HEK293 (cell line): ENCODE measurements at regions not wholly inside any gene's neighbourhood (a gene's known extent, or its start where the extent isn't known, plus 50 kb on each side); places are given as distances from the start of the nearest gene placed in this dataset.

ENCODE experiments used
- CTCF ChIA-PET: fragments of 350-600 bp; formaldehyde crosslinking; extraction: SDS; loops from one replicate; lab custom pipeline; 2021; ENCODE audit warnings: antibody characterized with exemption; lab: Yijun Ruan, JAX
- POLR2A ChIA-PET: fragments of 300-600 bp; formaldehyde crosslinking; extraction: SDS; loops from one replicate; lab custom pipeline; 2020; ENCODE audit warnings: antibody characterized with exemption, inconsistent platforms; lab: Yijun Ruan, JAX
- H3K27ac ChIP-seq: fragments of 200-500 bp; sonication (Bioruptor generic); 2 replicates; pipeline ENCODE4 v1.5.1; 2014; ENCODE audit warnings: low read depth, low read length, control low read depth, inconsistent platforms; ENCODE audit errors: extremely low read depth
- H3K36me3 ChIP-seq, 2 experiments: fragments of 200-500 bp in 1 of 2; sonication (Bioruptor generic) in 1 of 2; 1 replicate in 1 of 2; 2 replicates in 1 of 2; pipeline ENCODE4 v1.5.1; 2014 to 2017; ENCODE audit warnings: inconsistent platforms in 2 of 2, low read length in 2 of 2; ENCODE audit not compliant: control insufficient read depth in 2 of 2, insufficient read depth in 1 of 2
- H3K4me1 ChIP-seq: fragments of 200-500 bp; sonication (Bioruptor generic); 2 replicates; pipeline ENCODE4 v1.5.1; 2014; ENCODE audit warnings: mild to moderate bottlenecking, low read length, inconsistent platforms; ENCODE audit not compliant: control insufficient read depth, insufficient read depth
- H3K4me3 ChIP-seq: 2 replicates; pipeline ENCODE4 v1.5.1; 2011; ENCODE audit warnings: low read depth, mild to moderate bottlenecking, control low read depth, low read length, moderate library complexity
- H3K9me3 ChIP-seq: fragments of 200-500 bp; sonication (Bioruptor generic); 2 replicates; pipeline ENCODE4 v1.5.1; 2014; ENCODE audit warnings: low read depth, low read length, inconsistent platforms; ENCODE audit not compliant: control insufficient read depth, insufficient read depth
- AEBP2 ChIP-seq: fragments of 450-650 bp; formaldehyde crosslinking; IDR thresholded peaks from 2 replicates; pipeline ENCODE4 v1.5.1; 2016; ENCODE audit warnings: missing biosample characterization, missing genetic modification characterization, borderline replicate concordance
- GLIS2 ChIP-seq: fragments of 450-650 bp; formaldehyde crosslinking; IDR thresholded peaks from 2 replicates; pipeline ENCODE4 v1.5.1; 2016; ENCODE audit warnings: missing biosample characterization, missing genetic modification characterization
- MEIS1 ChIP-seq: sonication (generic); formaldehyde crosslinking; IDR thresholded peaks from 2 replicates; pipeline ENCODE4 v1.8.1; 2022; ENCODE audit warnings: missing genetic modification reagents, mild to moderate bottlenecking, borderline replicate concordance
- REPIN1 ChIP-seq: fragments of 450-650 bp; formaldehyde crosslinking; IDR thresholded peaks from 2 replicates; pipeline ENCODE4 v1.5.1; 2017; ENCODE audit warnings: missing biosample characterization, missing genetic modification characterization, low read depth
- TRIM28 ChIP-seq: IDR thresholded peaks from 2 replicates; pipeline ENCODE4 v1.6.1; 2011; ENCODE audit warnings: low read length, control low read depth, borderline replicate concordance
- YY1 ChIP-seq: fragments of 450-650 bp; formaldehyde crosslinking; IDR thresholded peaks from 2 replicates; pipeline ENCODE4 v1.5.1; 2018; ENCODE audit warnings: missing biosample characterization, missing genetic modification characterization
- ZBTB48 ChIP-seq: fragments of 450-650 bp; formaldehyde crosslinking; IDR thresholded peaks from 2 replicates; pipeline ENCODE4 v1.5.1; 2016; ENCODE audit warnings: missing biosample characterization, missing genetic modification characterization
- ZFP3 ChIP-seq: fragments of 450-650 bp; formaldehyde crosslinking; IDR thresholded peaks from 2 replicates; pipeline ENCODE4 v1.5.1; 2016; ENCODE audit warnings: low read depth, missing biosample characterization, missing genetic modification characterization
- ZNF138 ChIP-seq: fragments of 450-650 bp; formaldehyde crosslinking; IDR thresholded peaks from 2 replicates; pipeline ENCODE4 v1.5.1; 2016; ENCODE audit warnings: missing biosample characterization, missing genetic modification characterization, borderline replicate concordance
- ZNF266 ChIP-seq: fragments of 450-650 bp; formaldehyde crosslinking; IDR thresholded peaks from 2 replicates; pipeline ENCODE4 v1.5.1; 2016; ENCODE audit warnings: missing biosample characterization, missing genetic modification characterization, low read depth
- ZNF350 ChIP-seq: fragments of 450-650 bp; formaldehyde crosslinking; IDR thresholded peaks from 2 replicates; pipeline ENCODE4 v1.5.0; 2017; ENCODE audit warnings: missing biosample characterization, mild to moderate bottlenecking, missing genetic modification characterization
- ZNF514 ChIP-seq: fragments of 450-650 bp; formaldehyde crosslinking; IDR thresholded peaks from 2 replicates; pipeline ENCODE4 v1.5.1; 2016; ENCODE audit warnings: missing biosample characterization, missing genetic modification characterization
- ZNF544 ChIP-seq: fragments of 450-650 bp; formaldehyde crosslinking; IDR thresholded peaks from 2 replicates; pipeline ENCODE4 v1.5.0; 2017; ENCODE audit warnings: missing biosample characterization, missing genetic modification characterization
- ZNF548 ChIP-seq: fragments of 450-650 bp; formaldehyde crosslinking; IDR thresholded peaks from 2 replicates; pipeline ENCODE4 v1.5.1; 2016; ENCODE audit warnings: missing biosample characterization, missing genetic modification characterization
- ZNF560 ChIP-seq: fragments of 450-650 bp; formaldehyde crosslinking; IDR thresholded peaks from 2 replicates; pipeline ENCODE4 v1.5.1; 2017; ENCODE audit warnings: missing biosample characterization, missing genetic modification characterization, borderline replicate concordance
- ZNF585B ChIP-seq: fragments of 450-650 bp; formaldehyde crosslinking; IDR thresholded peaks from 2 replicates; pipeline ENCODE4 v1.5.1; 2016; ENCODE audit warnings: missing biosample characterization, missing genetic modification characterization
- ZNF600 ChIP-seq: fragments of 450-650 bp; formaldehyde crosslinking; IDR thresholded peaks from 2 replicates; pipeline ENCODE4 v1.5.1; 2016; ENCODE audit warnings: missing biosample characterization, missing genetic modification characterization
- ZNF626 ChIP-seq: fragments of 450-650 bp; sonication (Bioruptor Pico); formaldehyde crosslinking; IDR thresholded peaks from 2 replicates; pipeline ENCODE4 v1.5.1; 2018; ENCODE audit warnings: missing biosample characterization, missing genetic modification characterization, inconsistent platforms
- ZNF660 ChIP-seq: fragments of 450-650 bp; IDR thresholded peaks from 2 replicates; pipeline ENCODE4 v1.5.1; 2018; ENCODE audit warnings: missing biosample characterization, mild to moderate bottlenecking, missing genetic modification characterization
- ZNF677 ChIP-seq: fragments of 450-650 bp; IDR thresholded peaks from 2 replicates; pipeline ENCODE4 v1.5.0; 2018; ENCODE audit warnings: missing biosample characterization, mild to moderate bottlenecking, missing genetic modification characterization, moderate library complexity
- ZNF837 ChIP-seq: fragments of 450-650 bp; formaldehyde crosslinking; IDR thresholded peaks from 2 replicates; pipeline ENCODE4 v1.5.1; 2016; ENCODE audit warnings: missing biosample characterization, missing genetic modification characterization
- ZSCAN23 ChIP-seq: fragments of 450-650 bp; formaldehyde crosslinking; IDR thresholded peaks from 2 replicates; pipeline ENCODE4 v1.5.1; 2016; ENCODE audit warnings: missing biosample characterization, missing genetic modification characterization
- ZXDB ChIP-seq: fragments of 450-650 bp; formaldehyde crosslinking; IDR thresholded peaks from 2 replicates; pipeline ENCODE4 v1.5.1; 2016; ENCODE audit warnings: missing biosample characterization, missing genetic modification characterization
- TF ChIP-seq, protein P1 (sequence below): fragments of 450-650 bp; formaldehyde crosslinking; IDR thresholded peaks from 2 replicates; pipeline ENCODE4 v1.5.1; 2017; ENCODE audit warnings: missing biosample characterization, missing genetic modification characterization
- TF ChIP-seq, protein P2 (sequence below): fragments of 450-650 bp; formaldehyde crosslinking; IDR thresholded peaks from 2 replicates; pipeline ENCODE4 v1.5.1; 2017; ENCODE audit warnings: missing biosample characterization, mild to moderate bottlenecking, missing genetic modification characterization, moderate library complexity

DNA sequence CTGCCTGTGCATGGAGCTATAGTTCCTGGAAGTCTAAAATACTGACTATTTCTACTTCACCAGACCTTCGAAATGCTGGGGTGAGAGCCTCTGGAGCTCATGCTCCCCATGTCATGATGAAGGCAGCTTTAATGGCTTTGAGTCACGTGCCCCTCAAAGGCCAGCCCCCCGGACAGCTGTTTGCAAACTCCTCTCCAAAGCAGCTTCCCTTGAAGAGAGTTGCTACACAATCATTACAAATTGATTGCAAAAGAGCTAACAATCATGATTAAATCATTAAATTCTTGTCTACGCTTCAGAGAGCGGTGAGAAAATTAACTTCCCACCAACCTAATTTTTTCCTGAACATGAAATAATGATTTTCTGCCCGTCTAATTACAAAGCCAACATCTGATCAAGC is 134.8 kb upstream of the IRX6 start (continued):
- TF ChIP-seq, protein P1, sequence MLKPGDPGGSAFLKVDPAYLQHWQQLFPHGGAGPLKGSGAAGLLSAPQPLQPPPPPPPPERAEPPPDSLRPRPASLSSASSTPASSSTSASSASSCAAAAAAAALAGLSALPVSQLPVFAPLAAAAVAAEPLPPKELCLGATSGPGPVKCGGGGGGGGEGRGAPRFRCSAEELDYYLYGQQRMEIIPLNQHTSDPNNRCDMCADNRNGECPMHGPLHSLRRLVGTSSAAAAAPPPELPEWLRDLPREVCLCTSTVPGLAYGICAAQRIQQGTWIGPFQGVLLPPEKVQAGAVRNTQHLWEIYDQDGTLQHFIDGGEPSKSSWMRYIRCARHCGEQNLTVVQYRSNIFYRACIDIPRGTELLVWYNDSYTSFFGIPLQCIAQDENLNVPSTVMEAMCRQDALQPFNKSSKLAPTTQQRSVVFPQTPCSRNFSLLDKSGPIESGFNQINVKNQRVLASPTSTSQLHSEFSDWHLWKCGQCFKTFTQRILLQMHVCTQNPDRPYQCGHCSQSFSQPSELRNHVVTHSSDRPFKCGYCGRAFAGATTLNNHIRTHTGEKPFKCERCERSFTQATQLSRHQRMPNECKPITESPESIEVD (tag by site-specific recombination): no peak
- TF ChIP-seq ZNF544: no peak
- no peak for TF ChIP-seq ZNF600

- CTCF ChIA-PET: interaction anchor here (0.6 kb wide), 1 partner anchor 134 kb away, joined by 4 read pairs; the partner anchor contains the start of gene IRX6
- no peak overlapping the region for H3K27ac ChIP-seq
- TF ChIP-seq ZNF626: no peak
- TF ChIP-seq ZNF837 (tag by site-specific recombination): no peak
- TF ChIP-seq ZNF585B (tag by site-specific recombination): no peak
- TF ChIP-seq, protein P2, sequence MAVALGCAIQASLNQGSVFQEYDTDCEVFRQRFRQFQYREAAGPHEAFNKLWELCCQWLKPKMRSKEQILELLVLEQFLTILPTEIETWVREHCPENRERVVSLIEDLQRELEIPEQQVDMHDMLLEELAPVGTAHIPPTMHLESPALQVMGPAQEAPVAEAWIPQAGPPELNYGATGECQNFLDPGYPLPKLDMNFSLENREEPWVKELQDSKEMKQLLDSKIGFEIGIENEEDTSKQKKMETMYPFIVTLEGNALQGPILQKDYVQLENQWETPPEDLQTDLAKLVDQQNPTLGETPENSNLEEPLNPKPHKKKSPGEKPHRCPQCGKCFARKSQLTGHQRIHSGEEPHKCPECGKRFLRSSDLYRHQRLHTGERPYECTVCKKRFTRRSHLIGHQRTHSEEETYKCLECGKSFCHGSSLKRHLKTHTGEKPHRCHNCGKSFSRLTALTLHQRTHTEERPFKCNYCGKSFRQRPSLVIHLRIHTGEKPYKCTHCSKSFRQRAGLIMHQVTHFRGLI (tag by site-specific recombination): no peak
- no peak for TF ChIP-seq ZNF548 (tag by site-specific recombination)
- no peaks in the 10 kb centered on the region for H3K36me3 ChIP-seq
- no peaks in the 10 kb centered on the region for H3K9me3 ChIP-seq
- H3K4me1 ChIP-seq: no peaks in the 10 kb centered on the region
- POLR2A ChIA-PET: no interaction called here
- H3K4me3 ChIP-seq: no peak overlapping the region
Observed at GRCh38 chr16:55189682-55190636, 134.0 kb upstream of the IRX6 start.

- CTCF ChIA-PET: interaction anchor here (0.7 kb wide), 1 partner anchor 25 kb away, joined by 5 read pairs; no protein-coding TSS in a partner anchor
- POLR2A ChIA-PET: no interaction called here
- Histone ChIP-seq H3K4me1 (no peaks in the 10 kb centered on the region), H3K36me3 (no peaks in the 10 kb centered on the region), H3K27ac (no peak overlapping the region), H3K4me3 (no peak overlapping the region), H3K9me3 (no peaks in the 10 kb centered on the region)
- TF ChIP-seq MEIS1 (CRISPR knock-in tag) (no peak), ZXDB (tag by site-specific recombination) (no peak), ZBTB48 (tag by site-specific recombination) (no peak), GLIS2 (no peak), ZNF514 (tag by site-specific recombination) (no peak), ZNF266 (no peak), ZNF626 (no peak), ZFP3 (tag by site-specific recombination) (no peak), YY1 (tag by site-specific recombination) (no peak), AEBP2 (no peak), ZNF660 (tag by site-specific recombination) (no peak), ZNF677 (tag by site-specific recombination) (no peak), ZSCAN23 (tag by site-specific recombination) (no peak), REPIN1 (tag by site-specific recombination) (no peak), ZNF138 (tag by site-specific recombination) (no peak), ZNF560 (no peak), ZNF350 (no peak), TRIM28 (no peak), ZNF585B (tag by site-specific recombination) (no peak)
- TF ChIP-seq, all 188 proteins: peak for 0
Observed at GRCh38 chr16:55192734-55193133, 131.3 kb upstream of the IRX6 start.
